SJSA1 (cell line): ENCODE measurements at regions not wholly inside any gene's neighbourhood (a gene's known extent, or its start where the extent isn't known, plus 50 kb on each side); places are given as distances from the start of the nearest gene placed in this dataset.
A peak's percentile ranks its signal among the peaks of the same experiment; 100 is the strongest.

Source experiments
- DNase-seq, 2 experiments: peaks; one replicate each; pipeline ENCODE4 v3.0.0-alpha.2; 2015 to 2020; ENCODE audit warnings: low spot score in 2 of 2, low read depth in 1 of 2
- H3K27ac ChIP-seq: fragments of 250-450 bp; sonication (Bioruptor Pico); 2 replicates; pipeline ENCODE4 v1.5.1; 2020; ENCODE audit warnings: mild to moderate bottlenecking, moderate library complexity
- H3K27me3 ChIP-seq: fragments of 250-450 bp; sonication (Bioruptor Pico); replicated peaks from 2 replicates; pipeline ENCODE4 v1.5.1; 2020; ENCODE audit warnings: mild to moderate bottlenecking, moderate library complexity
- H3K36me3 ChIP-seq: fragments of 250-450 bp; sonication (Bioruptor Pico); 2 replicates; pipeline ENCODE4 v1.5.1; 2020; ENCODE audit warnings: mild to moderate bottlenecking
- H3K4me1 ChIP-seq: fragments of 250-450 bp; sonication (Bioruptor Pico); replicated peaks from 2 replicates; pipeline ENCODE4 v1.6.1; 2021; ENCODE audit warnings: mild to moderate bottlenecking
- H3K4me3 ChIP-seq: fragments of 250-450 bp; sonication (Bioruptor Pico); 2 replicates; pipeline ENCODE4 v1.5.1; 2020; ENCODE audit warnings: mild to moderate bottlenecking
- H3K9me3 ChIP-seq: fragments of 250-450 bp; sonication (Bioruptor Pico); replicated peaks from 2 replicates; pipeline ENCODE4 v1.5.1; 2020; ENCODE audit warnings: mild to moderate bottlenecking

GRCh38 chr7:46682836-46683624 lies 762.0 kb upstream of the IGFBP3 start:
- Histone ChIP-seq H3K9me3 (no peaks in the 10 kb centered on the region), H3K36me3 (no peaks in the 10 kb centered on the region), H3K4me1 (peaks cover 24% of the 10 kb centered on the region), H3K27me3 (no peaks in the 10 kb centered on the region), H3K27ac (peak overlapping the region; percentile 76), H3K4me3 (no peak overlapping the region)
- peak; percentile 83 to 89 for DNase-seq

GRCh38 chr7:46681865-46682503 lies 760.9 kb upstream of the IGFBP3 start:
- H3K27ac ChIP-seq = peak overlapping the region; percentile 76
- H3K4me3 ChIP-seq = no peak overlapping the region
- H3K4me1 ChIP-seq = peaks cover 24% of the 10 kb centered on the region
- DNase-seq = no peak
- H3K27me3 ChIP-seq = no peaks in the 10 kb centered on the region
- no peaks in the 10 kb centered on the region for H3K9me3 ChIP-seq
- no peaks in the 10 kb centered on the region for H3K36me3 ChIP-seq

- no peak overlapping the region for H3K27ac ChIP-seq
- H3K4me3 ChIP-seq = no peak overlapping the region
- DNase-seq = peak; percentile 12 to 48
These were observed 759.1 kb upstream of the IGFBP3 start for GRCh38 chr7:46680147-46680546.

GRCh38 chr7:46679671-46680070 lies 758.6 kb upstream of the IGFBP3 start:
- H3K27me3 ChIP-seq = no peaks in the 10 kb centered on the region
- no peaks in the 10 kb centered on the region for H3K36me3 ChIP-seq
- H3K27ac ChIP-seq = no peak overlapping the region
- no peak for DNase-seq
- no peaks in the 10 kb centered on the region for H3K9me3 ChIP-seq
- no peak overlapping the region for H3K4me3 ChIP-seq
- H3K4me1 ChIP-seq = peaks cover 24% of the 10 kb centered on the region

More at GRCh38 chr7:46680147-46680546, 759.1 kb upstream of the IGFBP3 start:
- H3K36me3 ChIP-seq = no peaks in the 10 kb centered on the region
- H3K4me1 ChIP-seq = peaks cover 24% of the 10 kb centered on the region
- H3K27me3 ChIP-seq = no peaks in the 10 kb centered on the region
- no peaks in the 10 kb centered on the region for H3K9me3 ChIP-seq

- DNase-seq = no peak
- no peak overlapping the region for H3K4me3 ChIP-seq
- no peaks in the 10 kb centered on the region for H3K27me3 ChIP-seq
- no peaks in the 10 kb centered on the region for H3K9me3 ChIP-seq
- no peaks in the 10 kb centered on the region for H3K36me3 ChIP-seq
- H3K27ac ChIP-seq = no peak overlapping the region
- peaks cover 20% of the 10 kb centered on the region for H3K4me1 ChIP-seq
These were observed 757.3 kb upstream of the IGFBP3 start for GRCh38 chr7:46678421-46678820.

GRCh38 chr7:46675456-46675855 lies 754.4 kb upstream of the IGFBP3 start:
- H3K36me3 ChIP-seq = no peaks in the 10 kb centered on the region
- no peaks in the 10 kb centered on the region for H3K27me3 ChIP-seq
- no peak overlapping the region for H3K4me3 ChIP-seq
- DNase-seq = no peak
- no peaks in the 10 kb centered on the region for H3K9me3 ChIP-seq
- H3K4me1 ChIP-seq = 0 out of 2 replicates have a peak, but pooled peaks cover 3% of the 10 kb centered on the region
- H3K27ac ChIP-seq = no peak overlapping the region

- H3K27ac ChIP-seq = no peak overlapping the region
- H3K27me3 ChIP-seq = no peaks in the 10 kb centered on the region
- H3K9me3 ChIP-seq = no peaks in the 10 kb centered on the region
- no peak overlapping the region for H3K4me3 ChIP-seq
- no peaks in the 10 kb centered on the region for H3K4me1 ChIP-seq
- DNase-seq = no peak
- H3K36me3 ChIP-seq = no peaks in the 10 kb centered on the region
These were observed 751.8 kb upstream of the IGFBP3 start for GRCh38 chr7:46672861-46673260.

GRCh38 chr7:46671108-46671769 lies 750.2 kb upstream of the IGFBP3 start:
- no peak for DNase-seq
- H3K27ac ChIP-seq = no peak overlapping the region
- H3K4me1 ChIP-seq = no peaks in the 10 kb centered on the region
- no peaks in the 10 kb centered on the region for H3K36me3 ChIP-seq
- H3K4me3 ChIP-seq = no peak overlapping the region
- no peaks in the 10 kb centered on the region for H3K27me3 ChIP-seq
- H3K9me3 ChIP-seq = no peaks in the 10 kb centered on the region

GRCh38 chr7:46669028-46669427 lies 748.0 kb upstream of the IGFBP3 start:
- DNase-seq = no peak
- Histone ChIP-seq H3K4me3 (no peak overlapping the region), H3K27me3 (no peaks in the 10 kb centered on the region), H3K36me3 (no peaks in the 10 kb centered on the region), H3K27ac (no peak overlapping the region), H3K9me3 (no peaks in the 10 kb centered on the region), H3K4me1 (no peaks in the 10 kb centered on the region)

- Histone ChIP-seq H3K36me3 (no peaks in the 10 kb centered on the region), H3K9me3 (no peaks in the 10 kb centered on the region), H3K27me3 (no peaks in the 10 kb centered on the region), H3K4me3 (no peak overlapping the region), H3K4me1 (no peaks in the 10 kb centered on the region), H3K27ac (no peak overlapping the region)
- DNase-seq = no peak
These were observed 743.4 kb upstream of the IGFBP3 start for GRCh38 chr7:46664453-46664852.

GRCh38 chr7:46663025-46663424 lies 742.0 kb upstream of the IGFBP3 start:
- no peaks in the 10 kb centered on the region for H3K27me3 ChIP-seq
- no peak overlapping the region for H3K4me3 ChIP-seq
- H3K36me3 ChIP-seq = no peaks in the 10 kb centered on the region
- H3K27ac ChIP-seq = no peak overlapping the region
- no peaks in the 10 kb centered on the region for H3K9me3 ChIP-seq
- DNase-seq = no peak
- H3K4me1 ChIP-seq = no peaks in the 10 kb centered on the region

- no peaks in the 10 kb centered on the region for H3K27me3 ChIP-seq
- no peaks in the 10 kb centered on the region for H3K4me1 ChIP-seq
- no peak for DNase-seq
These were observed 740.4 kb upstream of the IGFBP3 start for GRCh38 chr7:46661431-46661830.

GRCh38 chr7:46660402-46660980 lies 739.4 kb upstream of the IGFBP3 start:
- H3K4me3 ChIP-seq = no peak overlapping the region
- H3K27me3 ChIP-seq = no peaks in the 10 kb centered on the region
- H3K27ac ChIP-seq = no peak overlapping the region
- no peaks in the 10 kb centered on the region for H3K9me3 ChIP-seq
- no peaks in the 10 kb centered on the region for H3K4me1 ChIP-seq
- DNase-seq = no peak
- no peaks in the 10 kb centered on the region for H3K36me3 ChIP-seq

More at GRCh38 chr7:46661431-46661830, 740.4 kb upstream of the IGFBP3 start:
- Histone ChIP-seq H3K27ac (no peak overlapping the region), H3K9me3 (no peaks in the 10 kb centered on the region), H3K4me3 (no peak overlapping the region), H3K36me3 (no peaks in the 10 kb centered on the region)

- Histone ChIP-seq H3K27ac (no peak overlapping the region), H3K4me1 (0 out of 2 replicates have a peak, but pooled peaks cover 3% of the 10 kb centered on the region), H3K27me3 (no peaks in the 10 kb centered on the region), H3K9me3 (peaks cover 3% of the 10 kb centered on the region; the same call in 1 of the 2 replicates), H3K4me3 (no peak overlapping the region), H3K36me3 (no peaks in the 10 kb centered on the region)
- no peak for DNase-seq
These were observed 737.2 kb upstream of the IGFBP3 start for GRCh38 chr7:46658281-46658680.
